ENCODE measurements at regions not wholly inside any gene's neighbourhood (a gene's known extent, or its start where the extent isn't known, plus 50 kb on each side); places are given as distances from the start of the nearest gene placed in this dataset.

GRCh38 chr22:44362249-44363012 is 49.7 kb upstream of the SHISAL1 start:
- in situ Hi-C loops (cut with MboI), result loop anchor here (25.0 kb wide), 1 partner anchor 525 kb away; no protein-coding TSS in a partner anchor

More at GRCh38 chr22:44362249-44363012, 49.7 kb upstream of the SHISAL1 start:
- Histone ChIP-seq H3K27ac (ENCODE audit: control insufficient read depth, insufficient read depth) (no peak overlapping the region), H3K4me2 (ENCODE audit: control insufficient read depth, insufficient read depth) (no peak overlapping the region), H3K4me1 (ENCODE audit: control insufficient read depth, insufficient read depth, low read length) (no peaks in the 10 kb centered on the region), H3K79me2 (ENCODE audit: control insufficient read depth, insufficient read depth, low read length) (no peaks in the 10 kb centered on the region), H3K4me3 (no peak overlapping the region), H2AFZ (ENCODE audit: control insufficient read depth, low read depth, low read length) (no peak overlapping the region), H3K9ac (ENCODE audit: control insufficient read depth, insufficient read depth, low read length) (no peak overlapping the region), H3K9me3 (replicated peaks; ENCODE audit: control insufficient read depth, insufficient read depth, low read length) (no peaks in the 10 kb centered on the region), H4K20me1 (ENCODE audit: control insufficient read depth, insufficient read depth) (no peaks in the 10 kb centered on the region), H3K27me3 (replicated peaks in 1 of 2; ENCODE audit: control insufficient read depth in 2 of 2, insufficient read depth in 2 of 2, low read length in 1 of 2) (peaks cover 3% of the 10 kb centered on the region in 2 experiments; a peak in 3 of 4 replicates), H3K36me3 (ENCODE audit: control insufficient read depth in 2 of 2, insufficient read depth in 2 of 2, low read length in 1 of 2) (no peaks in the 10 kb centered on the region)
- DNase-seq (ENCODE audit: low read depth, low spot score) (no peak), ATAC-seq (no peak), FAIRE-seq (no peak)
- no TSS peak for BruUV-seq (replicated peaks)
- CTCF ChIA-PET, result no interaction called here
- SMC1A ChIA-PET (ENCODE audit: uncharacterized antibody, unreplicated experiment), result no interaction called here
- POLR2A ChIA-PET, result no interaction called here
- RAD21 ChIA-PET (ENCODE audit: unreplicated experiment), result no interaction called here
- 54% methylated on average over 8 of the region's 8 CpGs for WGBS (ENCODE audit: insufficient coverage, insufficient replicate concordance, low lambda C conversion rate, missing lambda C conversion rate)
- TF ChIP-seq MAX (IDR thresholded peaks at IDR 0.05; ENCODE audit: low read depth, low read length) (no peak), BACH1 (IDR thresholded peaks at IDR 0.05; ENCODE audit: borderline replicate concordance) (no peak), POU2F2 (IDR thresholded peaks at IDR 0.05; ENCODE audit: borderline replicate concordance, low read depth, low read length) (no peak)
- intact Hi-C loops (cut with micrococcal nuclease; ENCODE audit: unreplicated experiment), result no loop called here

All from GM12878 (cell line).